LNCaP clone FGC (cell line): ENCODE measurements at regions not wholly inside any gene's neighbourhood (a gene's known extent, or its start where the extent isn't known, plus 50 kb on each side); places are given as distances from the start of the nearest gene placed in this dataset.

Source experiments
- DNase-seq: peaks from one replicate; pipeline ENCODE4 v3.0.0-alpha.2; 2011; ENCODE audit warnings: low read depth
- H3K4me3 ChIP-seq: 2 replicates; pipeline ENCODE4 v1.5.1; 2011; ENCODE audit warnings: mild to moderate bottlenecking, low read depth, low read length, control low read depth
- CTCF ChIP-seq: IDR thresholded peaks from 2 replicates; pipeline ENCODE4 v1.5.1; 2012; ENCODE audit warnings: mild to moderate bottlenecking; ENCODE audit not compliant: control insufficient read depth, insufficient read depth; ENCODE audit errors: extremely low read depth

- DNase-seq, result no peak
- no peak overlapping the region for H3K4me3 ChIP-seq
- TF ChIP-seq CTCF, result no peak
These were observed 155.1 kb downstream of the PTPRU start for GRCh38 chr1:29391362-29391880.

DNA sequence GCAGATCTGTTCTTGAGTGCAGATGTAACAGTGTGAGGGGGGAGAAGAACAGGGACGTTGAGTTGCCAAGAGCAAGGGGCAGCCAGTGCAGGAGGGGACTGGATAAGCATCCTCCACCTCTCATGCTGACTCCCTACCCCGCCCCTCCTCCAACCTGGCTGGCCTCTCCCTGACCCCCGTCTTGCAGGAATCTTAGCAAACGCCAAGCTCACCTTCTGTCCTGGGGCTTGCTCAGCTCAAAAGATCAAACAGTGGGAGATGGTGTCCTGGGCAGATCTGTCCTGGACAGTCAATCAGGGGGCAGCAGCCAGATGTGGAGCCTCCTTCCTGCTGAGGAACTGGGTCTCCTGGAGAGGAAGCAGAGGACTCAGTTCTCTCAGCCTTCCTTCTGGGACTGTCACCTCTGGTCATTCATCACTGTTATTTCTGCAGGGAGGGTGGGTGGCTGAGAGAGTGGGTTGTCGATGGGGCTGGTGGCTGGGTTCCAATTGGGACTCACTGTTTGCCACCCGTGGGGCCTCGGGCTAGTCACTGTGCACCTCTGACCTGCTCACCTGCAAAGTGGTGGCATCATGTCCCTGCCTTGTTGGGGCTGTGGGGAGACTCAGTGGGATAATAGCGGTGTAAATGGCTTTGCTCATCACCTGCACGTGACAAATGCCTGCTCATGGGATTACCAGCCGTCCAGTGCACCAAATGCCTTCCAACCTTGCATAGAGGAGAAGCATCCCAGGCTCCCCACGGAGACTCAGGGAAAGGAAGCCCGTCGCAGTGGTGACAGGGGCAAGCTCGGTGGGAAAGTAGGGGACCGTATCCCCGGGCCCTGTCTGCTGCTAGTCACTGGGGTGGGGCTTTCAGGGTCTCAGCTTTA, 154.4 kb downstream of the PTPRU start:
- no peak overlapping the region for H3K4me3 ChIP-seq
- no peak for TF ChIP-seq CTCF
- DNase-seq, result no peak

DNA sequence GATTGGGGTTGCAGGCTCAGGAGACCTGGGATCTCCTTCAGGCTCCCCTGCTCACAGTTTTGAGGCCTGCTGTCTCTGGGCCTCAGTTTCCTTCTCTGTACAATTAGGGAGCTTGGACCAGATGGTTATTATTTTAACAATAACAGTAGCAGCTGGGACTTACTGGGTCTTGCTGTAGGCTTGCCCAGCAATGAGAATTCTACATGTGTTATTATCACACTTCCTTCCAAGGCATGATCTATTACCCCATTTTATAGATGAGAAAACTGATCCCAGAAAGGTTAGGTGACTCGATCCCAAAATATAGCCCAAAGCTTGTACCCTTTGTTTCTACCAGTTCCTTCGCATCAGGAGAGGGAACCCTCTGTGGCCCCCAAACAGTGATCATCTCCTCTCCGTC, 153.8 kb downstream of the PTPRU start:
- no peak for TF ChIP-seq CTCF
- no peak for DNase-seq
- no peak overlapping the region for H3K4me3 ChIP-seq

- TF ChIP-seq CTCF, result no peak
- DNase-seq, result no peak
These were observed 153.3 kb downstream of the PTPRU start for GRCh38 chr1:29389533-29390041.

DNA sequence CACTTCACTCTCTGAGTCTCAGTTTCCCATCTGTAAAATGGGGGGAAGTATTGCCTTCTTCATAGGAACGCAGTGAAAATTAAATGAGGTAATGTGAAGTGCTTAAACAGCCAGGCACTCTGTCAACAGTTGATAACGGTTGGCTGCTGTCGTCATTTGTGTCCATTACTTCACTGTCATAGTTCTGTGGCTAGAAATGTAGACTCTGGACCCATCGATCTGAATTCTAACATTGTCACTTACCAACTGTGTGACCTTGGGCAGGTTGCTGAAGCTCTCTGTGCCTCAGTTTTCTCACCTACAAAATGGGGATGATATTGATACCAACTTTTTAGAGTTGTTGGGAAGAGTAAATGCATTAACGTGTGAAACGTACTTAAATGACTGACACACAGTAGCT, 152.6 kb downstream of the PTPRU start:
- no peak for TF ChIP-seq CTCF
- no peak for DNase-seq
- H3K4me3 ChIP-seq, result no peak overlapping the region

More at GRCh38 chr1:29389533-29390041, 153.3 kb downstream of the PTPRU start:
- no peak overlapping the region for H3K4me3 ChIP-seq

GRCh38 chr1:29388170-29388569, 151.8 kb downstream of the PTPRU start:
- DNase-seq, result no peak
- no peak overlapping the region for H3K4me3 ChIP-seq
- no peak for TF ChIP-seq CTCF
